GM19468 (cell line): ENCODE measurements at regions not wholly inside any gene's neighbourhood (a gene's known extent, or its start where the extent isn't known, plus 50 kb on each side); places are given as distances from the start of the nearest gene placed in this dataset.

Source experiments
- ATAC-seq: cut with Tn5 transposase; IDR thresholded peaks from one replicate; pipeline ENCODE4 v1.9.1; 2021; ENCODE audit warnings: mild to moderate bottlenecking, moderate library complexity, moderate number of reproducible peaks; ENCODE audit not compliant: unreplicated experiment; ENCODE audit errors: extremely low read depth

DNA sequence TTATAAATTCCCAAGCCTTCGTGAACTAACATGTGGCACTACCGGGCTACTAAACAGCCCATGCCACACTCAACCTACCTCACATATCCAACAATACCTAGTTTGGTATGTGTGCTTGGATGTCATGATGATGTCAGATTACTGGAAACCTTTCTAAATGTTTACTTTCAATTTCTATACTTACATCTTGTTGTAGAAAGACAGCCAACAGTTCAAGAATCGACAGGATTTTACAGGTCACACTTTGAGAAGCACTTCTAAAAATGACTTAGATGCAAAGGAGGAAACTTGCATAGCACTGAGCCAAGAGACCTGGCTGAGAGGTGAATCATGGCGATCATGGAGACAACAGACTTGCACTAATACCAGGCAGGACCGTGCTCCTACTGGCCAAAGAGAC, 209.9 kb downstream of the COL4A1 start:
- no peak for ATAC-seq

- no peak for ATAC-seq
Observed at GRCh38 chr13:110092831-110093247, 214.1 kb downstream of the COL4A1 start.

- no peak for ATAC-seq
Observed at GRCh38 chr13:110089815-110090214, 217.1 kb downstream of the COL4A1 start.

DNA sequence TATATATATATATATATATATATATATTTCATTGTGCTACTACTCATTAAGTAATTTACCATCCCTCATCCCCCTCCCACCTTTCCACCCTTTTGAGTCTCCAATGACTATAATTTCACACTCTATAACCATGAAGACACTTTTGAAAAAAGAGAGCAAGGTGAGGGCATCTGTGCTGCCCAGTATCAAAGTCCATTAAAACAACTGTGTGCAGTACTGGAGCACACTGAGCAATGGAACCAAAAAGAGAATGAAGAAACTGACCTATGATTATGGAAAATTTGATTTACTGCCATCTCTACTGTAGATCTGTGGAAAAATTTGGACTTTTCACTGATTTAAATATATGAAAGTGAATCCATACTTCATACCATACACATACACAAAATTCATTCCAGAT, 217.9 kb downstream of the COL4A1 start:
- no peak for ATAC-seq

- no peak for ATAC-seq
Observed at GRCh38 chr13:110073982-110074381, 233.0 kb downstream of the COL4A1 start.

DNA sequence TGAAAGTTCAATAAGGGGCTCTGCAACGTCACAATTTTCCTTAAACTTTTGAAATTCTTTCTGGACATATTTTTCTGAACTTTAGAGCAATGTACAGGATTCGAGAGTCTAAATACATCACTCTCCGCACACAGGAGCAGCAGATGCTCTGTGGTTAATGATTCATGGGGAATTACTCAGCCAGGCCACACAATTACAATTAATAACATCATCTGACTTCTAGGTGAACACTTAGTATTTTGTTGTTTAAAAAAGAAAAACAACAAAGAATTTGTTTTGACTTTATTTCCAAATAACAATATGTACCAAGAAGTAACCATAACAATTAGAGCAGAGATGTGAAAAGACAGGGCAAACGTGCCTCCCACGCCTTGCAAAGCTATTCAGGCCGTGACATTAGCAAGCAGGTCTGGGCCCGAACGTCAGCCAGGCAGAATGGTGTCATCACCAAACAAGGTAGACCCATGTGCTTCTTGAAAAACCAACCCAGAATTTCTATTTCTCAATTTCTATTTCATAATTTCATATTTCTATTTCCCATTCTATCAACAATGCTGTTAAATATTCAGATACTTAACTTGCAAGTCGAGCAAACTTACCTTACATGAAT, 236.3 kb downstream of the COL4A1 start:
- ATAC-seq = no peak

- ATAC-seq = no peak
Observed at GRCh38 chr13:110070046-110070445, 236.9 kb downstream of the COL4A1 start.

DNA sequence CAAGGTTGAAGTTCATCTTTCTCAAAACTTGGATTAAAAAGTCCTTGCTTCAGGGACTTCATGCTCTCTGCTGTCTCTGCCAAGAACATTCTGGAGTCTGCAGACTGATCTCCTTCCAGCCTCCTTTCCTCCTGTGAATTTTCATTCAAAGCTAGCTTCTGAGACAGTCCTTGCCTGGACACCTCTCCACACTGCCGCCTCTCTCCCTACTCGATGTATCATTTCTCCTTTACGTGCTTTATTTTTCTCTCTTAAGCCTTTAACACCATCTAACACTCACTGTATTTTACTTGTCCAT, 238.8 kb downstream of the COL4A1 start:
- ATAC-seq = no peak

DNA sequence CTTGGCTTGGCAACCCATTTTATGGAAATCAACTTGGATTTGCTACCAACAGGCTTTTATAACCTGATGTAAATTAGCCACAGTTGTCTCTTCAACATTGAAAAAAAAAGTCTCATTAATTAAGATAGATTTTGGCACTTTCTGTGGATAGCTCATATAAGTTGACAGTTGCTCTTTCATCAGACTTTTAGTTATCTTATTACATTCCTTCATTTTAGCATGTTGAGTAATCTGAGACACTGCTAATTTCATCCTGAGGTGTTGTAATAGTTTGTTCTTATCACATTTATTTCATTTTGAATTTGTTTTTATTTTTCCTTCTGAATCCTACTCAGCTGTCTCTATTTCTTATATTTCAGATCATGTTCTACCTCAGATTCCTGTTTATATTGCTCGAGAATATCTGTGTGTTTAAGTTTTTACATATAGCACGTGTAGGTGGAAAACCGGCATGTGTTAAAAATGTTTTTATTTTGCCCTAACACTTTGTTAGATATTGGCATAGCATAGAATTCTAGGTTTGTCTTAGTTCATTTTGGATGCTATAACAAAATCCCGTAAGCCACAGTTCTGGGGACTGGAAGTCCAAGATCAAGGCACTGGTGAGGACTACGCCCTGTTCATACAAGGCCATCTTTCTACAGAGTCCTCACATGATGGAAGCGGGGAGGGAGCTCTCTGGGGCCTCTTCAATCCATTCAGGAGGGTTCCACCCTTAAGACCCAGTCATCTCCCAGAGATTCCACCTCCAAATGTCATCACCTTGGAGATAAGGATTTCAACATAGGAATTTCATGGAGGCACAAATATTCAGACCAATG, 239.4 kb downstream of the COL4A1 start:
- no peak for ATAC-seq

DNA sequence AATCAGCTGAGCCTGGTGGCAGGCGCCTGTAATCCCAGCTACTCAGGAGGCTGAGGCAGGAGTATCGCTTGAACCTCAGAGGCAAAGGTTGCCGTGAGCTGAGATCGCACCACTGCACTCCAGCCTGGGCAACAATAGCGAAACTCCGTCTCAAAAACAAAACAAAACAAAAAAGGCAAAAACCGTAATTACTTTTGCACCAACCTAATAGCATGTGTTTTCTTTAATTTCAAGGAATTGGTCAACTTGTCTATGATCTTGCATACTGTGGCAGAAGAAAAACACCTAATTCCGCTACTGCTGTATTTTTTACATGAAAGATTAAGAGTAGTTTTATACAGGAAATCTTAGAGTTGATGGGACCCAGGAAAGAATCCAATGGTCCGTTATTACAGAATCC, 241.2 kb downstream of the COL4A1 start:
- ATAC-seq = no peak

GRCh38 chr13:110063490-110064421, 243.2 kb downstream of the COL4A1 start:
- no peak for ATAC-seq

GRCh38 chr13:110062777-110063442, 244.0 kb downstream of the COL4A1 start:
- ATAC-seq = no peak

GRCh38 chr13:110062077-110062776, 244.7 kb downstream of the COL4A1 start:
- ATAC-seq = no peak

GRCh38 chr13:110061270-110061669, 245.7 kb downstream of the COL4A1 start:
- ATAC-seq = no peak

DNA sequence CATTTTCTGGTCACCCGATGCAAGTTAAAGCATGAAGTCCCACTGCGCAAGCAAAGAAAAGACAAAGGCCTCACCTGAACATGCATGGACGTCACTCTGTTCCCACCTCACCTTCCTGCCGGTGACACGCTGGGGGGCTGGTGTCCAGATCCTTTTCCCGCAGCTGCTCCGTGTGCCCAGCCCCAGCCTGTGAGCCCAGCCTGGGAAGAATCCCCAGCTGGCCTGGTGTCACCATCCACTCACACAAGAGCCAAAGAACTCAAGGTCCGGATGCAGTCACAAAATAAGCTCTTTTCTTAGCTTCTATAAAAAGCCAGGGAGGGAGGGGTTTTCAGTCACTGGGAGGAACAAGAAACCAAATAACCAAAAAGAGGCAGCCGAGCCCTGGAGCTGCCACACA, 249.9 kb downstream of the COL4A1 start:
- no peak for ATAC-seq

DNA sequence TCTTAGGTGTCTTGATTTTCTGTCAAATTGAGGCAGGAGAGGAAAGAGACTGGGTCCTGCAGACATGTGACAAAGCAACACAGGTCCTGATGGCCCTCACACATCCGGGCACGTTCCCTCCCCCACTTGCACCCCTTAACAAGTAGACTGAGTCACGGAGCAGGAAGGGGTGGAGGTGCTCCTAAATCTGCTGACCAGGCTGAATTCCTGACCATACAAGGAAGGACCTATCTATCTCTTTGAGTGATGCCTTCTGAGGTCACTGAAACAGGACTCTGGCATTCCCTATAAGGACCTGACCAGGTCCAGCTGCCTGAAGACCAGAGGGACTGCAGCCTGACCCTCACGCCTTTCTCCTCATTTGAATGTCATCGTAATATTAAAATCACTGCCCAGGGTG, 250.3 kb downstream of the COL4A1 start:
- ATAC-seq = no peak

- no peak for ATAC-seq
Observed at GRCh38 chr13:110055089-110055488, 251.9 kb downstream of the COL4A1 start.

DNA sequence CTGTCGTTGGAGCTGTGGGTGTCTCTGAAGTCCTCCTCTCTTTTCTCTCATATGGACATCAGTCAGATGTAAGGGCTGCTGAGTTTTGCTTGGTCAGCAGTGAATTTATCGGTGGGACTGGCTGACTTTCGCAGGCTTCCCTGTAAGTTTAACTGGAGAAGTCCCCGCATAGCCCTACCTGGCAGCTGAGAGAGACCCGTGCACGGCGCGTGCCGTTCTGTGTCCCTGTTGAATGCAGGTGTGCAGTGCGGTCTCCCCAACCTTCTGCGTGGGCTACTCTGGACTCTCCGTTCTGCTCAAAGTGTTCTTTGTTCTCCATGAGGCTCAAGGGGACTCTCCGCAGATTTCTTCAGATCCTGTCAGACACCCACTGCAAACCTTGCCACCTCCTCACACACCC, 252.9 kb downstream of the COL4A1 start:
- ATAC-seq = no peak

DNA sequence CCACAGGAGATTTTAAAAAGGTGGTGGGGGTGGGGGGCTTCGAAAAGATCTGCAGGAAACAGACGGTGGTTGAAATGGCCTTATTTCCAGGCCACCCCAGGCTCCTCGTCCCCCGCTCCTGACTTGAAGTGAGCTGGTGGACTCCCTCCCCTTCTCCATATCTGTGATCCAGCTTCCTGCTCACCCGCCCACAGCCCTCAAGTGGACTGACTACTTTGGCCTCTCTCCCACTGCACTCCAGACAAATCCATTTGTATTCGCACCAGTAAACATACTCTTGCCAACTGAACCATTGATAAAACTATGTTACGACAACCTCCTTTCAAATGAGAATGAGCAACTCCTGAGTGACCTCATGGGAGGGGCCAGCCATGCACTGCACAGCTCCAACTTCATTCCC, 259.5 kb downstream of the COL4A1 start:
- ATAC-seq = no peak

GRCh38 chr13:110046811-110047210, 260.1 kb downstream of the COL4A1 start:
- no peak for ATAC-seq
